HEK293 (cell line): ENCODE measurements at regions not wholly inside any gene's neighbourhood (a gene's known extent, or its start where the extent isn't known, plus 50 kb on each side); places are given as distances from the start of the nearest gene placed in this dataset.

ENCODE experiments used
- CTCF ChIP-seq: fragments of 450-650 bp; formaldehyde crosslinking; IDR thresholded peaks from 2 replicates; pipeline ENCODE4 v1.5.1; 2016; ENCODE audit warnings: missing biosample characterization, missing genetic modification characterization
- KLF9 ChIP-seq: fragments of 450-650 bp; formaldehyde crosslinking; IDR thresholded peaks from 2 replicates; pipeline ENCODE4 v1.5.1; 2016; ENCODE audit warnings: missing biosample characterization, missing genetic modification characterization, low read depth
- ZBTB21 ChIP-seq: fragments of 450-650 bp; formaldehyde crosslinking; IDR thresholded peaks from 2 replicates; pipeline ENCODE4 v1.5.1; 2017; ENCODE audit warnings: missing biosample characterization, missing genetic modification characterization
- ZNF114 ChIP-seq: fragments of 450-650 bp; formaldehyde crosslinking; IDR thresholded peaks from 2 replicates; pipeline ENCODE4 v1.5.0; 2017; ENCODE audit warnings: missing biosample characterization, missing genetic modification characterization
- ZNF2 ChIP-seq: fragments of 450-650 bp; formaldehyde crosslinking; IDR thresholded peaks from 2 replicates; pipeline ENCODE4 v1.5.1; 2016; ENCODE audit warnings: missing biosample characterization, missing genetic modification characterization
- ZNF274 ChIP-seq, 2 experiments: fragments of 200-500 bp in 1 of 2; fragments of 450-650 bp in 1 of 2; sonication (Bioruptor generic) in 1 of 2; formaldehyde crosslinking in 1 of 2; IDR thresholded peaks; 2 replicates each; pipeline versions ENCODE4 v1.5.1 to v1.6.1; 2014 to 2016; ENCODE audit warnings: borderline replicate concordance in 1 of 2, inconsistent platforms in 1 of 2, low read length in 1 of 2, missing biosample characterization in 1 of 2, missing genetic modification characterization in 1 of 2

DNA sequence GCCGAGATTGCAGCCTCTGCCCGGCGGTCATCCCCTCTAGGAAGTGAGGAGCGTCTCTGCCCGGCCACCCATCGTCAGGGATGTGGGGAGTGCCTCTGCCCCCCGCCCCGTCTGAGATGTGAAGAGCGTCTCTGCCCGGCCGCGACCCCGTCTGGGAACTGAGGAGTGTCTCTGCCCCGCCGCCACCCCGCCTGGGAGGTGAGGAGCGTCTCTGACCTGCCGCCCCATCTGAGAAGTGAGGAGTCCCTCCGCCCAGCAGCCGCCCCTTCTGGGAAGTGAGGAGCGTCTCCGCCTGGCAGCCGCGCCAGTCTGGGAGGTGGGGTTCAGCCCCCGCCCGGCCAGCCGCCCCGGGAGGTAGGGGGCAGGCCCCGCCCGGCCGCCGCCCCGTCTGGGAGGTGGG is 544.0 kb downstream of the CCER1 start:
- TF ChIP-seq ZNF114 (tag by site-specific recombination) (no peak), ZNF274 (IDR thresholded peaks at IDR 0.05; ENCODE audit: low read length) (no peak), ZNF274 (tag by site-specific recombination; IDR thresholded peaks at IDR 0.05; ENCODE audit: borderline replicate concordance) (no peak), CTCF (no peak), KLF9 (no peak), ZNF2 (no peak), ZBTB21 (tag by site-specific recombination) (no peak)
